Smooth muscle cell (in vitro differentiated cells): ENCODE measurements at regions not wholly inside any gene's neighbourhood (a gene's known extent, or its start where the extent isn't known, plus 50 kb on each side); places are given as distances from the start of the nearest gene placed in this dataset.

Experiments
- DNase-seq: peaks from one replicate; lab custom pipeline; 2025; ENCODE audit not compliant: unreplicated experiment; lab: John Stamatoyannopoulos, UW
- H2AFZ ChIP-seq: fragments of 200-600 bp; sonication (generic); 2 replicates; pipeline ENCODE4 v1.6.0; 2016; ENCODE audit warnings: antibody characterized with exemption, low read depth, mild to moderate bottlenecking
- H3F3A ChIP-seq: fragments of 200-600 bp; sonication (generic); 2 replicates; pipeline ENCODE4 v1.6.0; 2017; ENCODE audit warnings: antibody characterized with exemption, low read depth
- H3K27ac ChIP-seq: fragments of 200-600 bp; sonication (generic); 2 replicates; pipeline ENCODE4 v1.5.1; 2016; ENCODE audit warnings: low read depth, mild to moderate bottlenecking
- H3K27me3 ChIP-seq: fragments of 200-600 bp; sonication (generic); 2 replicates; pipeline ENCODE4 v1.6.1; 2016; ENCODE audit warnings: low read depth, mild to moderate bottlenecking
- H3K36me3 ChIP-seq: fragments of 200-600 bp; sonication (generic); 2 replicates; pipeline ENCODE4 v1.5.1; 2016; ENCODE audit warnings: low read depth
- H3K4me1 ChIP-seq: fragments of 200-600 bp; sonication (generic); 2 replicates; pipeline ENCODE4 v1.5.1; 2016; ENCODE audit warnings: low read depth
- H3K4me2 ChIP-seq: fragments of 200-600 bp; sonication (generic); 2 replicates; pipeline ENCODE4 v1.6.0; 2016; ENCODE audit warnings: mild to moderate bottlenecking
- H3K4me3 ChIP-seq: fragments of 200-600 bp; sonication (generic); 2 replicates; pipeline ENCODE4 v1.5.1; 2016; ENCODE audit warnings: mild to moderate bottlenecking
- H3K79me2 ChIP-seq: fragments of 200-600 bp; sonication (generic); 2 replicates; pipeline ENCODE4 v1.6.0; 2016; ENCODE audit warnings: low read depth, mild to moderate bottlenecking
- H3K9ac ChIP-seq: fragments of 200-600 bp; sonication (generic); 2 replicates; pipeline ENCODE4 v1.6.0; 2016; ENCODE audit warnings: low read depth
- H3K9me3 ChIP-seq: fragments of 200-600 bp; sonication (generic); replicated peaks from 2 replicates; pipeline ENCODE4 v1.5.1; 2016; ENCODE audit warnings: low read depth
- H4K20me1 ChIP-seq: fragments of 200-600 bp; sonication (generic); 2 replicates; pipeline ENCODE4 v1.6.0; 2016; ENCODE audit warnings: low read depth
- CTCF ChIP-seq: fragments of 200-600 bp; sonication (generic); IDR thresholded peaks from 2 replicates; pipeline ENCODE4 v1.5.1; 2017; ENCODE audit warnings: borderline replicate concordance, mild to moderate bottlenecking, antibody characterized with exemption; ENCODE audit not compliant: insufficient read depth, poor library complexity, severe bottlenecking
- whole genome bisulfite sequencing: methylation state at CpG from one replicate; pipeline ENCODE4 v1.1.7; 2016; ENCODE audit warnings: low lambda C conversion rate; 5-methylcytosine and 5-hydroxymethylcytosine counted together

GRCh38 chr10:2686691-2687090, 380.7 kb upstream of the PFKP start:
- H3K27ac ChIP-seq: no peak overlapping the region

GRCh38 chr10:2682491-2682890, 384.9 kb upstream of the PFKP start:
- no peak overlapping the region for H3K27ac ChIP-seq
- no peaks in the 10 kb centered on the region for H4K20me1 ChIP-seq
- no peak overlapping the region for H3K4me2 ChIP-seq
- no peaks in the 10 kb centered on the region for H3K79me2 ChIP-seq
- WGBS: 89% methylated on average over 4 of the region's 4 CpGs
- H3K4me1 ChIP-seq: no peaks in the 10 kb centered on the region
- no peaks in the 10 kb centered on the region for H3F3A ChIP-seq
- no peaks in the 10 kb centered on the region for H3K36me3 ChIP-seq
- no peak overlapping the region for H3K4me3 ChIP-seq
- H2AFZ ChIP-seq: no peak overlapping the region
- no peaks in the 10 kb centered on the region for H3K27me3 ChIP-seq
- H3K9ac ChIP-seq: no peak overlapping the region
- no peaks in the 10 kb centered on the region for H3K9me3 ChIP-seq
- DNase-seq: no peak
- no peak for TF ChIP-seq CTCF

More at GRCh38 chr10:2686691-2687090, 380.7 kb upstream of the PFKP start:
- Histone ChIP-seq H3K4me2 (no peak overlapping the region), H3K27me3 (no peaks in the 10 kb centered on the region), H2AFZ (no peak overlapping the region), H3F3A (no peaks in the 10 kb centered on the region), H4K20me1 (no peaks in the 10 kb centered on the region), H3K4me1 (no peaks in the 10 kb centered on the region), H3K4me3 (no peak overlapping the region), H3K36me3 (no peaks in the 10 kb centered on the region), H3K9ac (no peak overlapping the region), H3K79me2 (no peaks in the 10 kb centered on the region), H3K9me3 (no peaks in the 10 kb centered on the region)
- no peak for TF ChIP-seq CTCF
- DNase-seq: no peak
- WGBS: 84% methylated on average over 3 of the region's 3 CpGs

GRCh38 chr10:2681891-2682290, 385.5 kb upstream of the PFKP start:
- Histone ChIP-seq H3F3A (no peaks in the 10 kb centered on the region), H3K36me3 (no peaks in the 10 kb centered on the region), H3K4me3 (no peak overlapping the region), H2AFZ (no peak overlapping the region), H3K9ac (no peak overlapping the region), H3K27me3 (no peaks in the 10 kb centered on the region), H3K79me2 (no peaks in the 10 kb centered on the region), H3K4me2 (no peak overlapping the region), H3K27ac (no peak overlapping the region), H3K4me1 (no peaks in the 10 kb centered on the region), H3K9me3 (no peaks in the 10 kb centered on the region), H4K20me1 (no peaks in the 10 kb centered on the region)
- 91% methylated on average over 6 of the region's 6 CpGs for WGBS
- no peak for DNase-seq
- TF ChIP-seq CTCF: no peak

- TF ChIP-seq CTCF: no peak
- WGBS: 92% methylated on average over 8 of the region's 8 CpGs
- DNase-seq: no peak
Measured at GRCh38 chr10:2680821-2681220, 386.5 kb upstream of the PFKP start.

More at GRCh38 chr10:2680821-2681220, 386.5 kb upstream of the PFKP start:
- Histone ChIP-seq H3K4me1 (no peaks in the 10 kb centered on the region), H3K79me2 (no peaks in the 10 kb centered on the region), H3K4me2 (no peak overlapping the region), H3K36me3 (no peaks in the 10 kb centered on the region), H3K9ac (no peak overlapping the region), H4K20me1 (no peaks in the 10 kb centered on the region), H3K9me3 (no peaks in the 10 kb centered on the region), H3K27me3 (no peaks in the 10 kb centered on the region), H2AFZ (no peak overlapping the region), H3K4me3 (no peak overlapping the region), H3K27ac (no peak overlapping the region), H3F3A (no peaks in the 10 kb centered on the region)
